ENCODE measurements at regions not wholly inside any gene's neighbourhood (a gene's known extent, or its start where the extent isn't known, plus 50 kb on each side); places are given as distances from the start of the nearest gene placed in this dataset.

DNA sequence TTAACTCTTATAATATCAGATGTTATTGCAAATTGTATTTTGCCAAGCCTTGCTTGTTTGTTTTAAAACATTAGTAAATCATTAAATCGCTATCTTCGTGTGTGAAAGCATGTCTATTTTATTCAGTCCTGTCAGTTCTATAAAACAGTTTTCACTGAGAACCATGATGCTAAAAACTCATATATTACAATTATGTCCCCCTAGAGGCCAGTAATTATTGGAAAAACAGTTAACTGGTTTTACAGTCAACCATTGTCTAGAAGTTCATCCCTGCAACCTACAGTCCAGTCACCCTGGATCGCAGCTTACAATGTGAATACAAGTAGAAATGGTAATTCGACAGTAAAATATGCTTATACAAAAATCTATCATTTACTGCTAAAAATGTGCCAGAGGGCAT, 311.5 kb upstream of the ROBO2 start:
- Histone ChIP-seq H3K4me1 (no peaks in the 10 kb centered on the region), H3K9me3 (ENCODE audit: low read depth) (no peaks in the 10 kb centered on the region), H2AFZ (replicated peaks) (no peak overlapping the region), H3K4me3 (no peak overlapping the region), H3K9ac (no peak overlapping the region), H3F3A (ENCODE audit: low read depth) (no peaks in the 10 kb centered on the region), H3K27me3 (no peaks in the 10 kb centered on the region), H4K20me1 (ENCODE audit: low read depth) (no peaks in the 10 kb centered on the region), H3K79me2 (ENCODE audit: low read depth) (no peaks in the 10 kb centered on the region), H3K36me3 (no peaks in the 10 kb centered on the region), H3K27ac (no peak overlapping the region), H3K4me2 (no peak overlapping the region)
- no peak overlapping the region for H3K27ac Mint-ChIP-seq
- H3K27me3 Mint-ChIP-seq (ENCODE audit: insufficient read depth, low read depth) = no peaks in the 10 kb centered on the region
- H3K36me3 Mint-ChIP-seq = no peaks in the 10 kb centered on the region
- no peak overlapping the region for H3K4me3 Mint-ChIP-seq
- TF ChIP-seq EZH2phosphoT487 (IDR thresholded peaks at IDR 0.05) (no peak), EZH2 (IDR thresholded peaks at IDR 0.05) (no peak)
- TF ChIP-seq, protein P1, sequence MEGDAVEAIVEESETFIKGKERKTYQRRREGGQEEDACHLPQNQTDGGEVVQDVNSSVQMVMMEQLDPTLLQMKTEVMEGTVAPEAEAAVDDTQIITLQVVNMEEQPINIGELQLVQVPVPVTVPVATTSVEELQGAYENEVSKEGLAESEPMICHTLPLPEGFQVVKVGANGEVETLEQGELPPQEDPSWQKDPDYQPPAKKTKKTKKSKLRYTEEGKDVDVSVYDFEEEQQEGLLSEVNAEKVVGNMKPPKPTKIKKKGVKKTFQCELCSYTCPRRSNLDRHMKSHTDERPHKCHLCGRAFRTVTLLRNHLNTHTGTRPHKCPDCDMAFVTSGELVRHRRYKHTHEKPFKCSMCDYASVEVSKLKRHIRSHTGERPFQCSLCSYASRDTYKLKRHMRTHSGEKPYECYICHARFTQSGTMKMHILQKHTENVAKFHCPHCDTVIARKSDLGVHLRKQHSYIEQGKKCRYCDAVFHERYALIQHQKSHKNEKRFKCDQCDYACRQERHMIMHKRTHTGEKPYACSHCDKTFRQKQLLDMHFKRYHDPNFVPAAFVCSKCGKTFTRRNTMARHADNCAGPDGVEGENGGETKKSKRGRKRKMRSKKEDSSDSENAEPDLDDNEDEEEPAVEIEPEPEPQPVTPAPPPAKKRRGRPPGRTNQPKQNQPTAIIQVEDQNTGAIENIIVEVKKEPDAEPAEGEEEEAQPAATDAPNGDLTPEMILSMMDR (IDR thresholded peaks at IDR 0.05) = no peak
- no peak for DNase-seq (ENCODE audit: low spot score)
- H3K4me1 Mint-ChIP-seq = peaks cover 2% of the 10 kb centered on the region
- no peaks in the 10 kb centered on the region for H3K9me3 Mint-ChIP-seq

DNA sequence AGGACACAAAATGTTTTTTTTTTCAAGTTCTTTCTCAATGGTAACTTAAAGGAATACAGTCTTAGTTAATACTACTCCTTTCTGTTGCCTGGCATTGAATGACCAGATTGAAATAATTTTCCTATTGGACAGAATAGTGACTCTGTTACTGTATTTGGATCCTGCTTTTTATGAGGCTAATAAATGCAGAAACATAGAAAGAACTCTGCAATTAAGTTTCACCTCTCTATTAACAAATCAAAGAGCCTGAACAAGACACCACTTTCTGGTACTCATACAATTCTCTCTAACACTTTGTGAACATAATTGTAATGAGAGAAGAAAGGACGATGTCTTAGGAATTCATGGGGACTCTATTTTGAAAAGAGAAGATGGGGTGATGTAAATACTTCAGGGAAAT, 308.4 kb upstream of the ROBO2 start:
- Histone ChIP-seq H3K36me3 (no peaks in the 10 kb centered on the region), H3F3A (ENCODE audit: low read depth) (no peaks in the 10 kb centered on the region), H2AFZ (replicated peaks) (no peak overlapping the region), H3K27me3 (no peaks in the 10 kb centered on the region), H3K4me1 (no peaks in the 10 kb centered on the region), H3K9me3 (ENCODE audit: low read depth) (no peaks in the 10 kb centered on the region), H3K4me2 (no peak overlapping the region), H3K4me3 (no peak overlapping the region), H4K20me1 (ENCODE audit: low read depth) (no peaks in the 10 kb centered on the region), H3K9ac (no peak overlapping the region), H3K79me2 (ENCODE audit: low read depth) (no peaks in the 10 kb centered on the region), H3K27ac (no peak overlapping the region)
- Mint-ChIP-seq H3K36me3 (no peaks in the 10 kb centered on the region), H3K27me3 (ENCODE audit: insufficient read depth, low read depth) (no peaks in the 10 kb centered on the region), H3K4me1 (no peaks in the 10 kb centered on the region), H3K9me3 (peaks cover 2% of the 10 kb centered on the region), H3K27ac (no peak overlapping the region), H3K4me3 (no peak overlapping the region)
- no peak for DNase-seq (ENCODE audit: low spot score)
- TF ChIP-seq EZH2 (IDR thresholded peaks at IDR 0.05) = no peak
- no peak for TF ChIP-seq EZH2phosphoT487 (IDR thresholded peaks at IDR 0.05)
- TF ChIP-seq, protein P1 (IDR thresholded peaks at IDR 0.05) = no peak

GRCh38 chr3:76733073-76733759, 306.7 kb upstream of the ROBO2 start:
- TF ChIP-seq, protein P1 (IDR thresholded peaks at IDR 0.05) = no peak
- no peak for TF ChIP-seq EZH2 (IDR thresholded peaks at IDR 0.05)
- TF ChIP-seq EZH2phosphoT487 (IDR thresholded peaks at IDR 0.05) = no peak
- no peaks in the 10 kb centered on the region for H3K36me3 Mint-ChIP-seq
- Histone ChIP-seq H3K79me2 (ENCODE audit: low read depth) (no peaks in the 10 kb centered on the region), H3K9ac (no peak overlapping the region), H3K9me3 (ENCODE audit: low read depth) (no peaks in the 10 kb centered on the region), H4K20me1 (ENCODE audit: low read depth) (no peaks in the 10 kb centered on the region), H3F3A (ENCODE audit: low read depth) (no peaks in the 10 kb centered on the region), H3K4me1 (no peaks in the 10 kb centered on the region), H3K36me3 (no peaks in the 10 kb centered on the region), H3K27ac (no peak overlapping the region), H2AFZ (replicated peaks) (no peak overlapping the region), H3K4me2 (no peak overlapping the region), H3K4me3 (no peak overlapping the region), H3K27me3 (no peaks in the 10 kb centered on the region)
- peaks cover 2% of the 10 kb centered on the region for H3K9me3 Mint-ChIP-seq
- no peak for DNase-seq (ENCODE audit: low spot score)
- no peaks in the 10 kb centered on the region for H3K4me1 Mint-ChIP-seq
- H3K27ac Mint-ChIP-seq = no peak overlapping the region
- no peaks in the 10 kb centered on the region for H3K27me3 Mint-ChIP-seq (ENCODE audit: insufficient read depth, low read depth)
- H3K4me3 Mint-ChIP-seq = no peak overlapping the region
